ENCODE measurements at regions not wholly inside any gene's neighbourhood (a gene's known extent, or its start where the extent isn't known, plus 50 kb on each side); places are given as distances from the start of the nearest gene placed in this dataset.

DNA sequence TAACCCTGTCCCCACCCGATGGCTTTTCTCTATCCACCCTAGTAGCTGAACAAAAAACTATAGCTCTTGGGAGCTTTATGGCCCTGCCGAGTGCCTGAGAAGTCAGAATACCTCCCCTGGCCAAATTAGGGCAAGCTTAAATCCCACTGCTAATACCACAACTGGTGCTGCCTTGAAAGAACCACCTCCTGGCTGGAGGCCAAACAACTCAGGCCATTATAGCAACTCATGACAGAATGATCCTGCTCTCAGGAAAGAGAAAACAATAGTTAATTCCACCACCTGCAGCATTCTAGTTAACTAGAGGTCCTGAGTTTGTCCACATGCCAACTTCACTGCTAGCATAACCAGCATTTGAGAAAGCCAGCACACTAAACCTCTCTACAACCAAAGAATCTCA lies 123.2 kb downstream of the RTP4 start:
- Mint-ChIP-seq H3K36me3 (no peaks in the 10 kb centered on the region), H3K27ac (no peak overlapping the region), H3K4me1 (no peaks in the 10 kb centered on the region), H3K4me3 (no peak overlapping the region), H3K27me3 (ENCODE audit: low read depth in 3 of 3) (peaks cover 0 to 3% (median 2%) of the 10 kb centered on the region in 3 donors), H3K9me3 (peaks cover 8 to 26% (median 14%) of the 10 kb centered on the region in 7 donors)
- TF ChIP-seq, protein P1, sequence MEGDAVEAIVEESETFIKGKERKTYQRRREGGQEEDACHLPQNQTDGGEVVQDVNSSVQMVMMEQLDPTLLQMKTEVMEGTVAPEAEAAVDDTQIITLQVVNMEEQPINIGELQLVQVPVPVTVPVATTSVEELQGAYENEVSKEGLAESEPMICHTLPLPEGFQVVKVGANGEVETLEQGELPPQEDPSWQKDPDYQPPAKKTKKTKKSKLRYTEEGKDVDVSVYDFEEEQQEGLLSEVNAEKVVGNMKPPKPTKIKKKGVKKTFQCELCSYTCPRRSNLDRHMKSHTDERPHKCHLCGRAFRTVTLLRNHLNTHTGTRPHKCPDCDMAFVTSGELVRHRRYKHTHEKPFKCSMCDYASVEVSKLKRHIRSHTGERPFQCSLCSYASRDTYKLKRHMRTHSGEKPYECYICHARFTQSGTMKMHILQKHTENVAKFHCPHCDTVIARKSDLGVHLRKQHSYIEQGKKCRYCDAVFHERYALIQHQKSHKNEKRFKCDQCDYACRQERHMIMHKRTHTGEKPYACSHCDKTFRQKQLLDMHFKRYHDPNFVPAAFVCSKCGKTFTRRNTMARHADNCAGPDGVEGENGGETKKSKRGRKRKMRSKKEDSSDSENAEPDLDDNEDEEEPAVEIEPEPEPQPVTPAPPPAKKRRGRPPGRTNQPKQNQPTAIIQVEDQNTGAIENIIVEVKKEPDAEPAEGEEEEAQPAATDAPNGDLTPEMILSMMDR (IDR thresholded peaks at IDR 0.05), result no peak
- no peak overlapping the region for H3K9ac ChIP-seq (ENCODE audit: insufficient read depth, low read length, poor library complexity, severe bottlenecking)
- H2AFZ ChIP-seq (ENCODE audit: insufficient read depth, low read depth, low read length, poor library complexity, severe bottlenecking), result no peak overlapping the region
- 88% methylated on average over 2 of the region's 2 CpGs for WGBS (ENCODE audit: insufficient coverage)
- no peak overlapping the region for H3K4me2 ChIP-seq (replicated peaks; ENCODE audit: extremely low read depth, low read length, poor library complexity, severe bottlenecking)
- intact Hi-C loops (cut with micrococcal nuclease), result no loop called here
- H3K79me2 ChIP-seq (ENCODE audit: insufficient read depth, low read length), result no peaks in the 10 kb centered on the region
- H3K36me3 ChIP-seq (replicated peaks in 1 of 2; ENCODE audit: control insufficient read depth in 1 of 2, insufficient read depth in 2 of 2, low read length in 2 of 2), result no peaks in the 10 kb centered on the region
- H4K20me1 ChIP-seq (ENCODE audit: insufficient read depth, low read length), result no peaks in the 10 kb centered on the region
- no peak overlapping the region for H3K4me3 ChIP-seq (replicated peaks in 1 of 3; ENCODE audit: low read depth in 2 of 3, low read length in 3 of 3)
- DNase-seq, result no peak
- H3K27ac ChIP-seq (ENCODE audit: low read depth in 1 of 2, low read length in 2 of 2), result no peak overlapping the region
- H3K27me3 ChIP-seq (ENCODE audit: control insufficient read depth in 2 of 2, insufficient read depth in 2 of 2, low read length in 2 of 2), result no peaks in the 10 kb centered on the region
- no peaks in the 10 kb centered on the region for H3K4me1 ChIP-seq (ENCODE audit: control insufficient read depth in 1 of 2, insufficient read depth in 2 of 2, low read length in 2 of 2)
- H3K9me3 ChIP-seq (replicated peaks in 1 of 2; ENCODE audit: control insufficient read depth in 1 of 2, insufficient read depth in 1 of 2, low read length in 2 of 2), result peaks cover 0 to 16% of the 10 kb centered on the region in 2 donors

DNA sequence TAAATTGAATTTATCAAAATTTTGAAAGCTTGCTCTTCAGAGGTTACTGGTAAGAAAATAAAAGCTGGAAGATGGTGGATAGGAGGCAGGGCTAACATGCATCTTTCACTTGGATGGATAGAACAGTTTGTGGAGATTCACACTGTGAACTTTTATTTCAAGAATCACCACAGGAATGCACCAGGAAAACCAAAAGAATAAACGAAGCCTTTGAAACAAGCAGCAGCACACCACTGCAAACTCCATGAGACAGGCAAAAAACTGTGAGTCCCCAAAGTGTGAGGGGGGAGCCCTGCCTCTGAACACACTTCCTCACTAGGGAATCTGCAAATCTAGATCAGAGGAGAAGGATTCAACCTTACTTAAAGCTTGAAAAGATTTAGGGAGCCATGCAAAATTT lies 122.2 kb downstream of the RTP4 start:
- Histone ChIP-seq H3K27ac (ENCODE audit: low read depth in 1 of 2, low read length in 2 of 2) (no peak overlapping the region), H3K4me2 (replicated peaks; ENCODE audit: extremely low read depth, low read length, poor library complexity, severe bottlenecking) (no peak overlapping the region), H4K20me1 (ENCODE audit: insufficient read depth, low read length) (no peaks in the 10 kb centered on the region), H3K4me1 (ENCODE audit: control insufficient read depth in 1 of 2, insufficient read depth in 2 of 2, low read length in 2 of 2) (no peaks in the 10 kb centered on the region), H3K9ac (ENCODE audit: insufficient read depth, low read length, poor library complexity, severe bottlenecking) (no peak overlapping the region), H3K27me3 (ENCODE audit: control insufficient read depth in 2 of 2, insufficient read depth in 2 of 2, low read length in 2 of 2) (no peaks in the 10 kb centered on the region), H3K4me3 (replicated peaks in 1 of 3; ENCODE audit: low read depth in 2 of 3, low read length in 3 of 3) (no peak overlapping the region), H3K79me2 (ENCODE audit: insufficient read depth, low read length) (no peaks in the 10 kb centered on the region), H2AFZ (ENCODE audit: insufficient read depth, low read depth, low read length, poor library complexity, severe bottlenecking) (no peak overlapping the region), H3K36me3 (replicated peaks in 1 of 2; ENCODE audit: control insufficient read depth in 1 of 2, insufficient read depth in 2 of 2, low read length in 2 of 2) (no peaks in the 10 kb centered on the region), H3K9me3 (replicated peaks in 1 of 2; ENCODE audit: control insufficient read depth in 1 of 2, insufficient read depth in 1 of 2, low read length in 2 of 2) (peaks cover 0 to 16% of the 10 kb centered on the region in 2 donors)
- Mint-ChIP-seq H3K9me3 (peaks cover 8 to 26% (median 14%) of the 10 kb centered on the region in 7 donors), H3K27me3 (ENCODE audit: low read depth in 3 of 3) (peaks cover 0 to 3% (median 2%) of the 10 kb centered on the region in 3 donors), H3K36me3 (no peaks in the 10 kb centered on the region), H3K27ac (no peak overlapping the region), H3K4me1 (no peaks in the 10 kb centered on the region), H3K4me3 (no peak overlapping the region)
- no peak for DNase-seq
- WGBS (ENCODE audit: insufficient coverage), result no CpG with 5 or more reads among the region's 1 CpG
- TF ChIP-seq, protein P1 (IDR thresholded peaks at IDR 0.05), result no peak
- intact Hi-C loops (cut with micrococcal nuclease), result no loop called here
